MCF 10A (cell line): ENCODE measurements at regions not wholly inside any gene's neighbourhood (a gene's known extent, or its start where the extent isn't known, plus 50 kb on each side); places are given as distances from the start of the nearest gene placed in this dataset.

Experiments
- BruUV-seq: library from RNA; stranded (reverse); fragments of 400-500 nt; replicated peaks from 2 replicates; lab custom pipeline; 2021; lab: Mats Ljungman, UMichigan
- CTCF ChIA-PET: fragments of 300-600 bp; sonication (Branson Sonifier 250); formaldehyde crosslinking; extraction: SDS; loops from one replicate; lab custom pipeline; 2021; ENCODE audit warnings: antibody characterized with exemption, inconsistent platforms; lab: Yijun Ruan, JAX
- POLR2A ChIA-PET: fragments of 300-600, 350-650 bp; sonication (Branson Sonifier 250); formaldehyde crosslinking; extraction: SDS; loops from one replicate; lab custom pipeline; 2020; ENCODE audit warnings: antibody characterized with exemption, inconsistent platforms; lab: Yijun Ruan, JAX
- DNase-seq: peaks from one replicate; pipeline ENCODE4 v3.0.0-alpha.2; 2018; ENCODE audit not compliant: unreplicated experiment
- H3K27ac Mint-ChIP-seq: one replicate; pipeline ENCODE4 v1.8.0; 2022; ENCODE audit warnings: mild to moderate bottlenecking, low read depth, mixed read lengths; ENCODE audit not compliant: unreplicated experiment
- H3K27me3 Mint-ChIP-seq: one replicate; pipeline ENCODE4 v1.8.0; 2022; ENCODE audit warnings: mixed read lengths; ENCODE audit not compliant: insufficient read depth, unreplicated experiment
- H3K36me3 Mint-ChIP-seq: one replicate; pipeline ENCODE4 v1.8.0; 2022; ENCODE audit warnings: mild to moderate bottlenecking, moderate library complexity, mixed read lengths; ENCODE audit not compliant: insufficient read depth, unreplicated experiment
- H3K4me1 Mint-ChIP-seq: one replicate; pipeline ENCODE4 v1.8.0; 2022; ENCODE audit warnings: mixed read lengths; ENCODE audit not compliant: insufficient read depth, unreplicated experiment
- H3K4me3 Mint-ChIP-seq: one replicate; pipeline ENCODE4 v1.8.0; 2022; ENCODE audit warnings: mild to moderate bottlenecking, moderate library complexity, mixed read lengths; ENCODE audit not compliant: unreplicated experiment
- H3K9me3 Mint-ChIP-seq: one replicate; pipeline ENCODE4 v1.8.0; 2022; ENCODE audit warnings: mixed read lengths; ENCODE audit not compliant: unreplicated experiment
- intact Hi-C: fragments of 100-400 bp; cut with micrococcal nuclease; formaldehyde crosslinking; loops from 2 replicates; pipeline ENCODE4 v1.14.1; 2022
- TF ChIP-seq, protein P1 (sequence below): fragments of 200-600 bp; IDR thresholded peaks from one replicate; pipeline ENCODE4 v1.8.0; 2022; ENCODE audit warnings: antibody characterized with exemption, mild to moderate bottlenecking; ENCODE audit not compliant: unreplicated experiment

DNA sequence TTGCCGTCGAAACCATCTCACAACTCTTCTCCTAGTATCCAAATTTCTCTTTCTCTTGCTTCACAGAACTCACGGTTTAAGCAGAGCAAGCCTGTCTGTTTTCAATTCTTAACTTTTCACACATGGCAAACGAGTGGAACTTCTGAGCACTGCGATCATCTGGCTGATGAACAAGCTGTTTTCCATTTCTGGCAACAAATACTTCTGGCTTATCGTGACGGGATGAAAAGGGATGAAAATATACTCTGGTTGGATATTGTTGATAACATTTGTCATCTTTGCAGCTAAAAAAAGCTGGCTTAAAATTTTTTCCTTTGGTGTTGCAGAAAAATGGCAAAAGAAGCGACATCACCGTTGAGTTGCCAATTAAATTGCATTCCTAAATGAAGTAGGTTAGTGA, 515.2 kb upstream of the JARID2 start:
- H3K27ac Mint-ChIP-seq, result no peak overlapping the region
- DNase-seq, result no peak
- H3K36me3 Mint-ChIP-seq, result no peaks in the 10 kb centered on the region
- no peaks in the 10 kb centered on the region for H3K9me3 Mint-ChIP-seq
- ChIA-PET CTCF (no interaction called here), POLR2A (interaction anchor here (1.6 kb wide), 1 partner anchor 13 kb away, joined by 7 read pairs; no protein-coding TSS in a partner anchor)
- H3K4me1 Mint-ChIP-seq, result peaks cover 56% of the 10 kb centered on the region
- H3K27me3 Mint-ChIP-seq, result no peaks in the 10 kb centered on the region
- TF ChIP-seq, protein P1, sequence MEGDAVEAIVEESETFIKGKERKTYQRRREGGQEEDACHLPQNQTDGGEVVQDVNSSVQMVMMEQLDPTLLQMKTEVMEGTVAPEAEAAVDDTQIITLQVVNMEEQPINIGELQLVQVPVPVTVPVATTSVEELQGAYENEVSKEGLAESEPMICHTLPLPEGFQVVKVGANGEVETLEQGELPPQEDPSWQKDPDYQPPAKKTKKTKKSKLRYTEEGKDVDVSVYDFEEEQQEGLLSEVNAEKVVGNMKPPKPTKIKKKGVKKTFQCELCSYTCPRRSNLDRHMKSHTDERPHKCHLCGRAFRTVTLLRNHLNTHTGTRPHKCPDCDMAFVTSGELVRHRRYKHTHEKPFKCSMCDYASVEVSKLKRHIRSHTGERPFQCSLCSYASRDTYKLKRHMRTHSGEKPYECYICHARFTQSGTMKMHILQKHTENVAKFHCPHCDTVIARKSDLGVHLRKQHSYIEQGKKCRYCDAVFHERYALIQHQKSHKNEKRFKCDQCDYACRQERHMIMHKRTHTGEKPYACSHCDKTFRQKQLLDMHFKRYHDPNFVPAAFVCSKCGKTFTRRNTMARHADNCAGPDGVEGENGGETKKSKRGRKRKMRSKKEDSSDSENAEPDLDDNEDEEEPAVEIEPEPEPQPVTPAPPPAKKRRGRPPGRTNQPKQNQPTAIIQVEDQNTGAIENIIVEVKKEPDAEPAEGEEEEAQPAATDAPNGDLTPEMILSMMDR, result no peak
- intact Hi-C loops, result loop anchor here (5.0 kb wide), 2 partner anchors 458 to 518 kb away; no protein-coding TSS in a partner anchor
- H3K4me3 Mint-ChIP-seq, result no peak overlapping the region
- BruUV-seq, result no TSS peak

DNA sequence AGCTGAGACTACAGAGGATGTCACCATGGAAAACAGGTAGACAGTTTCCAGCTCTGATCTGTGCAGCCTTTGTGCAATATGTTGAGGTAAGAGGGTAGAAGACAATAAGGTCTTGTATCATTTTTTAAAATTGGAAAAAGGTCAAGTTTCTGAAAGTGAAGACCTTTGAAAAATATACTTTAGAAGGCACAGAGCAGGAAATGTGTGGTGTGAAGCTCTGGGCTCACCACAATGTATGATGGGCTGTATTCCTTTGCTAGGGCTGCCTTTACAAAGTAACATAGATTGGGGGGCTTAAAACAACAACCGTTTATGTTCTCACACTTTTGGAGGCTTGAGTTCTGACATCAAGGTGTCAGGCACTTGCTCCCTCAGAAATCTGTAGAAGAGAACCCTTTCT, 514.3 kb upstream of the JARID2 start:
- intact Hi-C loops, result loop anchor here (5.0 kb wide), 2 partner anchors 459 to 519 kb away; no protein-coding TSS in a partner anchor
- CTCF ChIA-PET, result interaction anchor here (0.5 to 1.0 kb wide), 3 partner anchors 8 to 520 kb away, joined by 3 read pairs; no protein-coding TSS in a partner anchor
- POLR2A ChIA-PET, result interaction anchor here (0.9 to 1.6 kb wide), 6 partner anchors 9 to 18 kb away, joined by 3 to 7 read pairs (median 4); no protein-coding TSS in a partner anchor
- H3K4me1 Mint-ChIP-seq, result peaks cover 56% of the 10 kb centered on the region
- no peak for DNase-seq
- no TSS peak for BruUV-seq
- no peaks in the 10 kb centered on the region for H3K9me3 Mint-ChIP-seq
- TF ChIP-seq, protein P1, result no peak
- peak overlapping the region; percentile 85 for H3K27ac Mint-ChIP-seq
- H3K27me3 Mint-ChIP-seq, result no peaks in the 10 kb centered on the region
- H3K4me3 Mint-ChIP-seq, result no peak overlapping the region
- no peaks in the 10 kb centered on the region for H3K36me3 Mint-ChIP-seq

DNA sequence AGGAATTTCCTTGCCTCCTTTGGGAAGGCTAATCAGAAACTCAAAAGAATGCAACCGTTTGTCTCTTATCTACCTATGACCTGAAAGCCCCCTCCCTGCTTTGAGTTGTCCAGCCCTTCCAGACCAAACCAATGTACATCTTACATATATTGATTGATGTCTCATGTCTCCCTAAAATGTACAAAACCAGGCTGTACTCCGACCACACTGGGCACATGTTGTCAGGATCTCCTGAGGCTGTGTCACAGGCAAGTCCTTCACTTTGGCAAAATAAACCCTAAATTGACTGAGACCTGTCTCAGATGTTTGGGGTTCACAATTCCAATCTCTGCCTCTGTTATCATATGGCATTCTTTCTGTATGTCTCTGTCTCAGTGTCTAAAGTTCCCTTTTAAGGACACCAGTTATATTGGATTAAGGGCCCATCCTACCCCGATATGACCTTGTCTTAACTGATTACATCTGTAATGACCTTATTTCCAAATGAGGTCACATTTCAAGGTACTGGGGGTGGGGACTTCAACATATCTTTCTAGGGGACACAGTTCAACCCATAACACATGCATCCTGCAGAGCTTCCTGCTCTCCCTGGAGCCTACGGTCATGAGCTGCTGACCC, 513.5 kb upstream of the JARID2 start:
- TF ChIP-seq, protein P1, result no peak
- BruUV-seq, result no TSS peak
- Mint-ChIP-seq H3K36me3 (no peaks in the 10 kb centered on the region), H3K27me3 (no peaks in the 10 kb centered on the region), H3K4me3 (peak overlapping the region; percentile 13), H3K4me1 (peaks cover 56% of the 10 kb centered on the region), H3K9me3 (no peaks in the 10 kb centered on the region), H3K27ac (peak overlapping the region; percentile 85)
- intact Hi-C loops, result loop anchor here (5.0 kb wide), 2 partner anchors 460 to 520 kb away; no protein-coding TSS in a partner anchor
- POLR2A ChIA-PET, result interaction anchor here (0.7 to 2.3 kb wide), 7 partner anchors 8 to 19 kb away, joined by 3 to 14 read pairs (median 5); no protein-coding TSS in a partner anchor
- CTCF ChIA-PET, result interaction anchor here (0.5 to 1.0 kb wide), 2 partner anchors 9 to 521 kb away, joined by 3 read pairs; no protein-coding TSS in a partner anchor
- no peak for DNase-seq
